HEK293T (cell line): ENCODE measurements at regions not wholly inside any gene's neighbourhood (a gene's known extent, or its start where the extent isn't known, plus 50 kb on each side); places are given as distances from the start of the nearest gene placed in this dataset.
"Not testable (repeated sequence)": the region's sequence is repeated elsewhere in the genome, so short reads cannot be mapped to it uniquely, and the experiment has no call there.

Experiments used
- CTCF ChIA-PET: fragments of 350-600 bp; formaldehyde crosslinking; extraction: SDS; loops from one replicate; lab custom pipeline; 2021; ENCODE audit warnings: antibody characterized with exemption, inconsistent platforms; lab: Yijun Ruan, JAX
- POLR2A ChIA-PET: fragments of 350-600 bp; formaldehyde crosslinking; extraction: SDS; loops from one replicate; lab custom pipeline; 2020; ENCODE audit warnings: antibody characterized with exemption, inconsistent platforms; lab: Yijun Ruan, JAX
- DNase-seq: peaks from one replicate; pipeline ENCODE4 v3.0.0; 2012; ENCODE audit warnings: mixed read lengths; ENCODE audit errors: extremely low spot score
- ARNT ChIP-seq: fragments of 450-650 bp; IDR thresholded peaks from 2 replicates; pipeline ENCODE4 v1.6.1; 2017; ENCODE audit warnings: mild to moderate bottlenecking
- BHLHE40 ChIP-seq: fragments of 450-650 bp; IDR thresholded peaks from 2 replicates; pipeline ENCODE4 v1.6.1; 2016; ENCODE audit warnings: mild to moderate bottlenecking, moderate library complexity, borderline replicate concordance
- CTBP1 ChIP-seq: fragments of 450-650 bp; IDR thresholded peaks from 2 replicates; pipeline ENCODE4 v1.6.1; 2016; ENCODE audit warnings: borderline replicate concordance
- ELF4 ChIP-seq: fragments of 450-650 bp; IDR thresholded peaks from 2 replicates; pipeline ENCODE4 v1.6.1; 2017; ENCODE audit warnings: antibody characterized with exemption
- FOXA1 ChIP-seq: fragments of 450-650 bp; IDR thresholded peaks from 2 replicates; pipeline ENCODE4 v1.6.1; 2016; ENCODE audit warnings: mild to moderate bottlenecking
- FOXK2 ChIP-seq: fragments of 450-650 bp; IDR thresholded peaks from 2 replicates; pipeline ENCODE4 v1.6.1; 2016; ENCODE audit warnings: mild to moderate bottlenecking
- FOXM1 ChIP-seq: fragments of 450-650 bp; IDR thresholded peaks from 2 replicates; pipeline ENCODE4 v1.6.1; 2017; ENCODE audit warnings: mild to moderate bottlenecking, borderline replicate concordance
- HDGF ChIP-seq: fragments of 450-650 bp; IDR thresholded peaks from 2 replicates; pipeline ENCODE4 v1.6.1; 2017; ENCODE audit warnings: antibody characterized with exemption, borderline replicate concordance
- L3MBTL2 ChIP-seq: fragments of 450-650 bp; conservative IDR thresholded peaks from 2 replicates; pipeline ENCODE4 v1.6.1; 2016; ENCODE audit warnings: mild to moderate bottlenecking
- LEF1 ChIP-seq: fragments of 450-650 bp; IDR thresholded peaks from 2 replicates; pipeline ENCODE4 v1.6.1; 2017; ENCODE audit warnings: mild to moderate bottlenecking, borderline replicate concordance
- NFRKB ChIP-seq: fragments of 450-650 bp; IDR thresholded peaks from 2 replicates; pipeline ENCODE4 v1.6.1; 2016; ENCODE audit warnings: mild to moderate bottlenecking, moderate library complexity
- SP1 ChIP-seq: fragments of 450-650 bp; IDR thresholded peaks from 2 replicates; pipeline ENCODE4 v1.6.1; 2017
- SUZ12 ChIP-seq: fragments of 450-650 bp; IDR thresholded peaks from 2 replicates; pipeline ENCODE4 v1.6.1; 2016; ENCODE audit warnings: mild to moderate bottlenecking
- TARDBP ChIP-seq: fragments of 450-650 bp; IDR thresholded peaks from 2 replicates; pipeline ENCODE4 v1.6.1; 2016
- ZNF384 ChIP-seq: fragments of 450-650 bp; IDR thresholded peaks from 2 replicates; pipeline ENCODE4 v1.6.1; 2016
- TF ChIP-seq, protein P1 (sequence below): fragments of 450-650 bp; IDR thresholded peaks from 2 replicates; pipeline ENCODE4 v1.6.1; 2016

DNA sequence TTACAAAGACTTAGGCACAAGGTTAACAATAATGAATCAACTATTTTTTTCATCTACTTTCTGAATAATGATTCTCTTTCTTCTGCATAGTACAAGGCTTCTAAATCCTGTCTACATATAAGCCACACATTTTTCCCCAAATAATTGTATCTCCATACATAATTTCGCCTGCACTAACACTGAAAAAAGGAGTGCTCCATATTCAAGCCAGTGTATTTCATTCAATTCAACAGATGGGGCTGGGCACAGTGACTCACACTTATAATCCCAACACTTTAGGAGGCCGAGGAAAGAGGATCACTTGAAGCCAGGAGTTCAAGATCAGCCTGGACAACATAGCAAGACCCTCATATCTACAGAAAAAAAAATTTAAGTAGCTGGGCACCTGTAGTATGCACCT, 86.0 kb upstream of the ZNF800 start:
- CTCF ChIA-PET, result no interaction called here
- no peak for DNase-seq
- POLR2A ChIA-PET, result interaction anchor here (0.7 kb wide), 1 partner anchor 95 kb away, joined by 3 read pairs; no protein-coding TSS in a partner anchor
- TF ChIP-seq CTBP1, result no peak
- no peak for TF ChIP-seq FOXK2

DNA sequence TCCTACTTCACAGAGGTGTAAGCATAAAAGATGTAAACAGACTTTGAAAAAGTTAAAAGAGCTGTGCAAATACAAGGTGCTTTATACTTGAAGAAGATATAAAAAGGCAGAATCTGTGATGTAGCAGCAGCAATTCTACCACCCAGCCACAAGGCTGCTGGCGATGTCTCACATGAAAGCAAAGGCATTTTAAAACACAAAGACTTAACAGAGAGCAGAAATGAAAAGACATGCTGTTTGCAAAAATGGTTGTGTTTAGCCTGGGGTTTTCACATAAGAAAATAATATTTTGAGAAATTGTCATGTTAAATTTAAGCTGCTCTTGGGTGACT, 85.5 kb upstream of the ZNF800 start:
- CTCF ChIA-PET, result no interaction called here
- DNase-seq, result peak; percentile 10
- POLR2A ChIA-PET, result no interaction called here
- TF ChIP-seq HDGF (no peak), FOXK2 (no peak), SP1 (no peak), NFRKB (no peak)
- TF ChIP-seq, protein P1, sequence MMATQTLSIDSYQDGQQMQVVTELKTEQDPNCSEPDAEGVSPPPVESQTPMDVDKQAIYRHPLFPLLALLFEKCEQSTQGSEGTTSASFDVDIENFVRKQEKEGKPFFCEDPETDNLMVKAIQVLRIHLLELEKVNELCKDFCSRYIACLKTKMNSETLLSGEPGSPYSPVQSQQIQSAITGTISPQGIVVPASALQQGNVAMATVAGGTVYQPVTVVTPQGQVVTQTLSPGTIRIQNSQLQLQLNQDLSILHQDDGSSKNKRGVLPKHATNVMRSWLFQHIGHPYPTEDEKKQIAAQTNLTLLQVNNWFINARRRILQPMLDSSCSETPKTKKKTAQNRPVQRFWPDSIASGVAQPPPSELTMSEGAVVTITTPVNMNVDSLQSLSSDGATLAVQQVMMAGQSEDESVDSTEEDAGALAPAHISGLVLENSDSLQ, result no peak

DNA sequence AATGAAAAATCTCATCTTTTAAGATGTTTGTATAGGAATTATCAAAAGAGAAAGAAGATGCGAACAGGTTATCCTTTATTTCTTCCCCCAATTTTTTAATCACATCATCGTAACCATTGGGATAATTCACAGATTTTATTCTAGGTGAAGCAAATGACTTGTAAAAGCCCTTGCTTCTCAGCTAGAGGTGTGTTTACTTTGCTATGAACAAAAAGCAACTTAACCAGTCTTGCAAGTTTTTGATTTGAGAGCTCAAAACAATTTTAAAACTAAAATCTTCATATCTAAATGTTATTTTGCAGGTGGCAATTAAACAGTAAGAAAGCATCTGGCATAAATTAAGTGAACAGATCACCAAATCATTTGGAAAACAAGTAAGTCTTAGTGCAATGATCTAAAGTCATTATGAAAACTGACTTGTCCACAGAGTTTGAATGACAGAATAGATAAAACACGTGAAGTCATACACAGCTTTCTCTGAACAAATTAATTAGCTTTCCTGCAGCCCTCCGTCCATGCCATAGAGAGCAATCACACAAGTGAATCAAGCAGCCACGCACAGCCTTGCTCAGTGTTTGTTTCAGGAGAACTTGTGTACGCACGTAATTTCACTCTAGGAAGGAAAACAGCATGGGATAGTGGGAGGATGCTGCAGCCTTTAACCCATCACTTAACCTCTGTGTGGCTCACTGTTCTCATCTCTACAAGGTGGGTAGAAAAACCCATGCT, 85.0 kb upstream of the ZNF800 start:
- ChIA-PET POLR2A (no interaction called here), CTCF (no interaction called here)
- TF ChIP-seq FOXM1 (no peak), TARDBP (no peak), LEF1 (no peak), SP1 (no peak), L3MBTL2 (no peak), ELF4 (no peak)
- no peak for DNase-seq

DNA sequence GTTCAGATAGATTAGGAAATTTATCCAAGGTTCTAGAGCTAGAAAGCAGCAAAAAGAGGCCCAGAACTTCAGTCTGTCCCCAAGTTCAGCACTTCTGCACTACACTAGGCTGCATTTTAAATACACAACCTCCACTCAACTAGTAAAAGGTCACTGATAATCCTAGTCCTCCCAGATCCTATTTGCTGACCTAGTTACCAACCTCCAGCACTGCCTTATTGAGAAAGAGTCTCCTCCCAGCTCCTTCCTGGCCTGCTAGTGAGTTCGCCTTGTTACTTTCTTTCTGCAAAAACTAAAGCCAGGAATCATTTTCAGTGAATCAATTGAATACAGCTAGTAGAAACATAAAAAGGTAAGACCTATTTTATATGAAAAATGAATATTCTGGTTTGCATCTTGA, 84.1 kb upstream of the ZNF800 start:
- no peak for DNase-seq
- ChIA-PET POLR2A (no interaction called here), CTCF (no interaction called here)
- no peak for TF ChIP-seq LEF1
- TF ChIP-seq L3MBTL2, result no peak
- TF ChIP-seq FOXA1, result no peak
- TF ChIP-seq SP1, result no peak
- no peak for TF ChIP-seq ZNF384
- no peak for TF ChIP-seq BHLHE40
- no peak for TF ChIP-seq ELF4

DNA sequence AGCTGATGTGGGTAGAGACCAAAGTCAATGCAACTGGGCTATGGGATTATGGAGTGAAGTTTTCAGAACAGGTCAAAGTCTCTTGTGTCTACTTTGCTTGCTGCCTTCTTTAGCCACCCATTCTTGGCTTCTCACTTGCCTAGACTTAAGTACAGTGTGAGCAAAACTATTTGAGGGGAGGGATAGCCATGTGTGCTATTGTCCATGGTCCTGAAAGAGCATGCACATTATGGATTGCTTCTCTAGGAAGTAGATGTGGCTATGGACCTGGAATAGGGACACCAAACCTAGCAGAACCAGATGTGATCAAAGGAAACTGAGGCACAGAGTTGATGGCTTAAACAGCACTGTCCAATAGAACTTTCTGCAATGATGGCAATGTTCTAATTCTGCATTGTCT, 81.9 kb upstream of the ZNF800 start:
- POLR2A ChIA-PET, result no interaction called here
- TF ChIP-seq SUZ12, result no peak
- TF ChIP-seq L3MBTL2, result no peak
- no peak for TF ChIP-seq LEF1
- TF ChIP-seq HDGF, result no peak
- no peak for TF ChIP-seq FOXM1
- TF ChIP-seq ARNT, result no peak
- no peak for TF ChIP-seq CTBP1
- TF ChIP-seq SP1, result no peak
- TF ChIP-seq, protein P1, result no peak
- TF ChIP-seq NFRKB, result no peak
- no peak for TF ChIP-seq BHLHE40
- no peak for TF ChIP-seq FOXK2
- TF ChIP-seq ZNF384, result no peak
- TF ChIP-seq TARDBP, result no peak
- no peak for TF ChIP-seq FOXA1
- no peak for TF ChIP-seq ELF4
- CTCF ChIA-PET, result no interaction called here
- no peak for DNase-seq

DNA sequence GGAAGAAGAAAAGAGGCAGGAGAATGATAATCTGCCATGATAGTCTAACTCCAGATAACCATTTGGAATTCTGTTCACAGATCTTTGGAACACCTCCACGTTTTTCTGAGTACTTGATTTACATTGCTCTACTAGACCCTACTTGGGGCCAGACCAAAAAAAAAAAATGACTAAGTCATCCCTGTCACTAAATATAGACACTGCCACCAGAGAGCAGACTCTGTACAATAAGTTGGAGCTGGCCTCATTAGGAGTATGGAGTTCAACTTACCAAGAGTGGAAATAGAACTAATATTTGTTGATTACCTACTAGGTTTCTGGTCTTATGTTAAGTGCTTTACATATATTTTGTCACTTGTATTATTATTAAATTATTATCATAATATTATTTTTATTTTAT, 80.9 kb upstream of the ZNF800 start:
- TF ChIP-seq FOXM1, result no peak
- no peak for TF ChIP-seq HDGF
- TF ChIP-seq SUZ12, result no peak
- no peak for TF ChIP-seq FOXA1
- no peak for TF ChIP-seq FOXK2
- TF ChIP-seq, protein P1, result no peak
- TF ChIP-seq ZNF384, result no peak
- TF ChIP-seq BHLHE40, result no peak
- TF ChIP-seq NFRKB, result no peak
- TF ChIP-seq L3MBTL2, result no peak
- TF ChIP-seq ELF4, result no peak
- TF ChIP-seq CTBP1, result no peak
- no peak for TF ChIP-seq LEF1
- no peak for TF ChIP-seq ARNT
- CTCF ChIA-PET, result interaction anchor here (0.6 kb wide), 1 partner anchor 147 kb away, joined by 4 read pairs; no protein-coding TSS in a partner anchor
- DNase-seq, result no peak
- POLR2A ChIA-PET, result no interaction called here

DNA sequence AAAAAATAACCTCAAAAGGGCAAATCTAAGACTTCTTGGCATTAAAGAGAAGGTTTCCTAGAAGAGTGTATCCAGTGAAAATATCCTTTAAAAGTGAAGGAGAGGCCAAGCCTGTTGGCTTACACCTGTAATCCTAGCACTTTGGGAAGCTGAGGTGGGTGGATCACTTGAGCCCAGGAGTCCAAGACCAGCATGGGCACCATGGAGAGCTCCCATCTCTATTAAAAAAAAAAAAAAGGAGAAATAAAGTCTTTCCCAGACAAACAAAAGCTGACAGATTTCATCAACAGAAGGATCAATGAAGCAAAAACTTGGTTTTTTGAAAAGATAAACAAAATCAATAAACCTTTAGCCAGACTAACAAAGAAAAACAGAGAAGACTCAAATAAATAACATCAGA, 67.6 kb upstream of the ZNF800 start:
- TF ChIP-seq FOXA1 (no peak), ZNF384 (no peak), FOXM1 (no peak), FOXK2 (no peak), L3MBTL2 (no peak), ELF4 (no peak), NFRKB (no peak), ARNT (no peak), CTBP1 (no peak), TARDBP (no peak), SUZ12 (no peak), LEF1 (no peak)
- DNase-seq, result no peak
- ChIA-PET CTCF (no interaction called here), POLR2A (no interaction called here)

DNA sequence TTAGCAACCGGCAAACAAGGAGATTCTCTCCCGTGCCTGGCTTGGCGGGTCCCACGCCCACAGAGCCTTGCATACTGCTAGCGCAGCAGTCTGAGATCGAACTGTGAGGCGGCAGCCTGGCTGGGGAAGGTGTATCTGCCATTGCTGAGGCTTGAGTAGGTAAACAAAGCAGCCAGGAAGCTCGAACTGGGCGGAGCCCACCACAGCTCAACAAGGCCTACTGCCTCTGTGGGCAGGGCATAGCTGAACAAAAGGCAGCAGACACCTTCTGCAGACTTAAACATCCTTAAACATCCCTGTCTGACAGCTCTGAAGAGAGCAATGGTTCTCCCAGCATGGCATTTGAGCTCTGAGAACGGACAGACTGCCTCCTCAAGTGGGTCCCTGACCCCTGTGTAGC, 58.8 kb upstream of the ZNF800 start:
- DNase-seq, result not testable (repeated sequence)

More for the DNA sequence above, 58.8 kb upstream of the ZNF800 start:
- POLR2A ChIA-PET, CTCF ChIA-PET: not testable (repeated sequence)
